ENCODE measurements at regions not wholly inside any gene's neighbourhood (a gene's known extent, or its start where the extent isn't known, plus 50 kb on each side); places are given as distances from the start of the nearest gene placed in this dataset.

DNA sequence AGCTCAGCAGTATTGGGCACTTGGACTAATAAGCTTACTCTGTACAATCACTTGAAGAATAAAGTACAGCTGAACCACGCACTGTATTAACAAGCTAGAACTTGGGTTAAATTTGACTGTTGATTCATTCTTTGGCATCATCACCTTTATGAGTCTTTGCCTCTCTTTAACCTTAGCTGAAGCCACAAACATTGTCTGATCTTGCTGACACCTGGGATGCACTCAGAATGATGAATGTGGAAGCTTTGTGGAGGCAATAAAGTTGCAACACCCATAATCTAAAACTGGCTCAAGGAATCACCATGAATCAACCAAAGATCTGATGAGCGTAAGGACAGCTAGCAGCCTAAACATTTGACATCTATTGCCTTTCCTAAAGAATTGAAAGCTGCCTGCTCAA lies 590.6 kb upstream of the SOX9 start:
- no peak for DNase-seq (ENCODE audit: low spot score)
- ChIA-PET CTCF (no interaction called here), POLR2A (ENCODE audit: low non-redundant PET) (no interaction called here)
- no peaks in the 10 kb centered on the region for H3K27me3 ChIP-seq (replicated peaks; ENCODE audit: insufficient read depth, low read depth, low read length, poor library complexity)
- TF ChIP-seq, protein P1, sequence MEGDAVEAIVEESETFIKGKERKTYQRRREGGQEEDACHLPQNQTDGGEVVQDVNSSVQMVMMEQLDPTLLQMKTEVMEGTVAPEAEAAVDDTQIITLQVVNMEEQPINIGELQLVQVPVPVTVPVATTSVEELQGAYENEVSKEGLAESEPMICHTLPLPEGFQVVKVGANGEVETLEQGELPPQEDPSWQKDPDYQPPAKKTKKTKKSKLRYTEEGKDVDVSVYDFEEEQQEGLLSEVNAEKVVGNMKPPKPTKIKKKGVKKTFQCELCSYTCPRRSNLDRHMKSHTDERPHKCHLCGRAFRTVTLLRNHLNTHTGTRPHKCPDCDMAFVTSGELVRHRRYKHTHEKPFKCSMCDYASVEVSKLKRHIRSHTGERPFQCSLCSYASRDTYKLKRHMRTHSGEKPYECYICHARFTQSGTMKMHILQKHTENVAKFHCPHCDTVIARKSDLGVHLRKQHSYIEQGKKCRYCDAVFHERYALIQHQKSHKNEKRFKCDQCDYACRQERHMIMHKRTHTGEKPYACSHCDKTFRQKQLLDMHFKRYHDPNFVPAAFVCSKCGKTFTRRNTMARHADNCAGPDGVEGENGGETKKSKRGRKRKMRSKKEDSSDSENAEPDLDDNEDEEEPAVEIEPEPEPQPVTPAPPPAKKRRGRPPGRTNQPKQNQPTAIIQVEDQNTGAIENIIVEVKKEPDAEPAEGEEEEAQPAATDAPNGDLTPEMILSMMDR (conservative IDR thresholded peaks at IDR 0.05; ENCODE audit: low read depth, low read length): no peak
- TF ChIP-seq EZH2 (IDR thresholded peaks at IDR 0.05; ENCODE audit: borderline replicate concordance, low read depth, low read length, poor library complexity, severe bottlenecking): no peak
- no peak overlapping the region for H3K27ac ChIP-seq (ENCODE audit: low read depth, low read length, poor library complexity, severe bottlenecking)
- H3K4me1 ChIP-seq (ENCODE audit: insufficient read depth, low read length, poor library complexity, severe bottlenecking): no peaks in the 10 kb centered on the region
- no peak overlapping the region for H3K4me3 ChIP-seq (ENCODE audit: low read depth, low read length, poor library complexity, severe bottlenecking)
- no TSS peak for BruUV-seq (replicated peaks)
- no peaks in the 10 kb centered on the region for H3K9me3 ChIP-seq (ENCODE audit: low read depth, low read length, poor library complexity, severe bottlenecking)
- intact Hi-C loops (cut with micrococcal nuclease; ENCODE audit: unreplicated experiment): no loop called here
- no peaks in the 10 kb centered on the region for H3K36me3 ChIP-seq (ENCODE audit: insufficient read depth, low read length, poor library complexity, severe bottlenecking)

DNA sequence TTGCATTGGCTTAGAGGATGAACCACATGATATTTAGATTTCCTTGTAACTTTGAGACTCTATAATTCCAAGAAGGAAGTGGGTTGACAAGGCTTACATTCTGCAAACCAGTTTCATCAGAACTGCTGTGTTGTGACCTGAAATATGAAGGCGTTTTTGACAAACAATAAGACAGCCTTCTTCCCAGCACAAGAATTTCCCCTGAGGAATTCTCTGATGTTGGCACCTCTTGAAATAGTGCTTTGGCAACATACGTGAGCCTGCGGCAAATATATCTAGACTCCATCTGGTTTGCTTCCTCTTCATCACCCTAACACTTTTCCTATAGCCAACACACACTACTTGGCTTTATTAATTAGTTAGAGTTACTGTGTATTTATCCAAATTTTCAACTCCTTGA lies 585.5 kb upstream of the SOX9 start:
- Histone ChIP-seq H3K27me3 (replicated peaks; ENCODE audit: insufficient read depth, low read depth, low read length, poor library complexity) (no peaks in the 10 kb centered on the region), H3K4me3 (ENCODE audit: low read depth, low read length, poor library complexity, severe bottlenecking) (no peak overlapping the region), H3K9me3 (ENCODE audit: low read depth, low read length, poor library complexity, severe bottlenecking) (no peaks in the 10 kb centered on the region), H3K36me3 (ENCODE audit: insufficient read depth, low read length, poor library complexity, severe bottlenecking) (no peaks in the 10 kb centered on the region), H3K4me1 (ENCODE audit: insufficient read depth, low read length, poor library complexity, severe bottlenecking) (no peaks in the 10 kb centered on the region), H3K27ac (ENCODE audit: low read depth, low read length, poor library complexity, severe bottlenecking) (no peak overlapping the region)
- ChIA-PET POLR2A (ENCODE audit: low non-redundant PET) (no interaction called here), CTCF (no interaction called here)
- no peak for DNase-seq (ENCODE audit: low spot score)
- intact Hi-C loops (cut with micrococcal nuclease; ENCODE audit: unreplicated experiment): no loop called here
- TF ChIP-seq EZH2 (IDR thresholded peaks at IDR 0.05; ENCODE audit: borderline replicate concordance, low read depth, low read length, poor library complexity, severe bottlenecking): no peak
- TF ChIP-seq, protein P1 (conservative IDR thresholded peaks at IDR 0.05; ENCODE audit: low read depth, low read length): no peak
- BruUV-seq (replicated peaks): no TSS peak

DNA sequence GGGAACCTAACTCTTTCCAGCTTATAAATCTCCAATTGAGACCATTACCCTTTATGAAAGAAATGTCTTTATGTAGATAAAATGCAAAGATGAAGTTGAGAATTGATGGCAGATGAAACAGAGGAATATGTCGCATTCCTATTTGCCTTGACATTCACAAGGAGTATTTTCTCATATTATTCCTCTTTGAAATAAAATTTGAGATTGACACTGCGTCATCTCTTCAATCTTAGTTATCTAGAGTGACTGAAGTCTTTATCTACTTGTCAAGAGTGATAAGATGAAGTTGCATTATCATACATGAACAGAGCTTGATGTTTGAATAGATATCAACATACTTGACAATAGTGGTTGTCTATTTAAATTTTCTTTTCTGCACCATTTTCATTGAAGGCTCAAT lies 574.4 kb upstream of the SOX9 start:
- CTCF ChIA-PET: no interaction called here

More for the DNA sequence above, 574.4 kb upstream of the SOX9 start:
- Histone ChIP-seq H3K27me3 (replicated peaks; ENCODE audit: insufficient read depth, low read depth, low read length, poor library complexity) (no peaks in the 10 kb centered on the region), H3K27ac (ENCODE audit: low read depth, low read length, poor library complexity, severe bottlenecking) (no peak overlapping the region), H3K4me1 (ENCODE audit: insufficient read depth, low read length, poor library complexity, severe bottlenecking) (no peaks in the 10 kb centered on the region), H3K36me3 (ENCODE audit: insufficient read depth, low read length, poor library complexity, severe bottlenecking) (no peaks in the 10 kb centered on the region), H3K9me3 (ENCODE audit: low read depth, low read length, poor library complexity, severe bottlenecking) (no peaks in the 10 kb centered on the region), H3K4me3 (ENCODE audit: low read depth, low read length, poor library complexity, severe bottlenecking) (no peak overlapping the region)
- BruUV-seq (replicated peaks): no TSS peak
- POLR2A ChIA-PET (ENCODE audit: low non-redundant PET): no interaction called here
- DNase-seq (ENCODE audit: low spot score): no peak
- intact Hi-C loops (cut with micrococcal nuclease; ENCODE audit: unreplicated experiment): no loop called here
- TF ChIP-seq EZH2 (IDR thresholded peaks at IDR 0.05; ENCODE audit: borderline replicate concordance, low read depth, low read length, poor library complexity, severe bottlenecking): no peak
- TF ChIP-seq, protein P1 (conservative IDR thresholded peaks at IDR 0.05; ENCODE audit: low read depth, low read length): no peak
